ENCODE measurements at regions not wholly inside any gene's neighbourhood (a gene's known extent, or its start where the extent isn't known, plus 50 kb on each side); places are given as distances from the start of the nearest gene placed in this dataset.
"Not testable (repeated sequence)": the region's sequence is repeated elsewhere in the genome, so short reads cannot be mapped to it uniquely, and the experiment has no call there.

GRCh38 chr6:113049190-113049589 lies 702.1 kb downstream of the RFPL4B start:
- no peak for DNase-seq (ENCODE audit: low spot score)

GRCh38 chr6:113050010-113050858 lies 703.1 kb downstream of the RFPL4B start:
- no peak for DNase-seq (ENCODE audit: low spot score)

- DNase-seq (ENCODE audit: low spot score), result no peak
Measured at GRCh38 chr6:113050979-113051378, 703.8 kb downstream of the RFPL4B start.

- DNase-seq (ENCODE audit: low spot score), result no peak
Measured at GRCh38 chr6:113052506-113052905, 705.4 kb downstream of the RFPL4B start.

- no peak for DNase-seq (ENCODE audit: low spot score)
Measured at GRCh38 chr6:113055061-113055460, 707.9 kb downstream of the RFPL4B start.

- no peak for DNase-seq (ENCODE audit: low spot score)
Measured at GRCh38 chr6:113055998-113056397, 708.9 kb downstream of the RFPL4B start.

- DNase-seq (ENCODE audit: low spot score), result no peak
Measured at GRCh38 chr6:113057567-113058053, 710.5 kb downstream of the RFPL4B start.

GRCh38 chr6:113060664-113061063 lies 713.5 kb downstream of the RFPL4B start:
- no peak for DNase-seq (ENCODE audit: low spot score)

- DNase-seq (ENCODE audit: low spot score), result no peak
Measured at GRCh38 chr6:113065611-113066010, 718.5 kb downstream of the RFPL4B start.

- no peak for DNase-seq (ENCODE audit: low spot score)
Measured at GRCh38 chr6:113067612-113068275, 720.6 kb downstream of the RFPL4B start.

GRCh38 chr6:113068570-113068969 lies 721.4 kb downstream of the RFPL4B start:
- DNase-seq (ENCODE audit: low spot score), result no peak

- DNase-seq (ENCODE audit: low spot score), result not testable (repeated sequence)
Measured at GRCh38 chr6:113070681-113071080, 723.6 kb downstream of the RFPL4B start.

- DNase-seq (ENCODE audit: low spot score), result no peak
Measured at GRCh38 chr6:113073611-113074191, 726.6 kb downstream of the RFPL4B start.

GRCh38 chr6:113076116-113076515 lies 729.0 kb downstream of the RFPL4B start:
- DNase-seq (ENCODE audit: low spot score), result no peak

GRCh38 chr6:113076816-113077215 lies 729.7 kb downstream of the RFPL4B start:
- no peak for DNase-seq (ENCODE audit: low spot score)

- no peak for DNase-seq (ENCODE audit: low spot score)
Measured at GRCh38 chr6:113077794-113078193, 730.7 kb downstream of the RFPL4B start.

- no peak for DNase-seq (ENCODE audit: low spot score)
Measured at GRCh38 chr6:113078791-113079190, 731.7 kb downstream of the RFPL4B start.

- DNase-seq (ENCODE audit: low spot score), result no peak
Measured at GRCh38 chr6:113082745-113083144, 735.6 kb downstream of the RFPL4B start.

- no peak for DNase-seq (ENCODE audit: low spot score)
Measured at GRCh38 chr6:113083947-113084346, 736.8 kb downstream of the RFPL4B start.

GRCh38 chr6:113089056-113089455 lies 741.9 kb downstream of the RFPL4B start:
- no peak for DNase-seq (ENCODE audit: low spot score)

GRCh38 chr6:113092795-113093194 lies 745.7 kb downstream of the RFPL4B start:
- no peak for DNase-seq (ENCODE audit: low spot score)

GRCh38 chr6:113094779-113095178 lies 747.6 kb downstream of the RFPL4B start:
- no peak for DNase-seq (ENCODE audit: low spot score)

- no peak for DNase-seq (ENCODE audit: low spot score)
Measured at GRCh38 chr6:113095841-113096240, 748.7 kb downstream of the RFPL4B start.

Measured in hepatic stellate cell (primary cell).